ENCODE measurements at regions not wholly inside any gene's neighbourhood (a gene's known extent, or its start where the extent isn't known, plus 50 kb on each side); places are given as distances from the start of the nearest gene placed in this dataset.

DNA sequence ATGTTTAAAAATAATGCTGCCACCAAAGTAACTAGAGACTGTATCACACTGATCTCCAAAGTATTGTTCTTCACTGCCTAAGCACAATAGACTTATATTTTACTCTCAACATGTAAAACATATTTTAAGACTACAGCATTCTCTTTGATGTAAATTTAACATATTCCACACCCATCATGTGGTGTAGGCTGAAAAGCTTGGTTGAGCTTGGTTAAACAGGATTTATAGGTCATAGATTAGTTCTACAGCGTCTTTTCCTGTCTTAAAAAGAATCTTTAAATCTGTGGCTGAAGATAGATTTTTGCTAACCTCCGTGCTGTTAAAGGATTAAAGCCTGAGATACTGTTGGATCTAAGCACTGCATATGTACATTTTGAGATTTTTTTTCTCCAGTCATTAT lies 379.9 kb downstream of the SH2D1A start:
- BruUV-seq (replicated peaks): no TSS peak
- H3K27ac ChIP-seq (ENCODE audit: low read depth, low read length): no peak overlapping the region
- no peaks in the 10 kb centered on the region for H3K9me3 ChIP-seq (ENCODE audit: control insufficient read depth in 1 of 2, insufficient read depth in 1 of 2, low read depth in 1 of 2, low read length in 2 of 2)
- POLR2A ChIA-PET: no interaction called here
- H3K4me3 ChIP-seq (replicated peaks in 1 of 2; ENCODE audit: low read depth in 1 of 2, low read length in 2 of 2): no peak overlapping the region
- RAD21 ChIA-PET (ENCODE audit: low non-redundant PET in 1 of 2, low total read pairs in 2 of 2, uncharacterized antibody in 2 of 2, unreplicated experiment in 2 of 2): no interaction called here
- H3K9me2 ChIP-seq (ENCODE audit: insufficient read depth): no peaks in the 10 kb centered on the region
- ATAC-seq (no peak), DNase-seq (ENCODE audit: low read depth, low spot score) (no peak)
- H3K36me3 ChIP-seq (ENCODE audit: control insufficient read depth in 1 of 2, insufficient read depth in 2 of 2, low read length in 2 of 2): no peaks in the 10 kb centered on the region
- no peak overlapping the region for H3K9ac ChIP-seq (ENCODE audit: low read length)
- no peaks in the 10 kb centered on the region for H3K79me2 ChIP-seq (ENCODE audit: insufficient read depth, low read length)
- TF ChIP-seq CEBPB (IDR thresholded peaks at IDR 0.05; ENCODE audit: low read depth) (no peak), YY1 (IDR thresholded peaks at IDR 0.05; ENCODE audit: extremely low read depth, insufficient replicate concordance, low read depth, low read length) (no peak), JUND (IDR thresholded peaks at IDR 0.05) (no peak), ZFX (IDR thresholded peaks at IDR 0.05) (no peak), EZH2phosphoT487 (IDR thresholded peaks at IDR 0.05; ENCODE audit: borderline replicate concordance) (no peak), SRF (IDR thresholded peaks at IDR 0.05; ENCODE audit: low read depth) (no peak)
- TF ChIP-seq, protein P1, sequence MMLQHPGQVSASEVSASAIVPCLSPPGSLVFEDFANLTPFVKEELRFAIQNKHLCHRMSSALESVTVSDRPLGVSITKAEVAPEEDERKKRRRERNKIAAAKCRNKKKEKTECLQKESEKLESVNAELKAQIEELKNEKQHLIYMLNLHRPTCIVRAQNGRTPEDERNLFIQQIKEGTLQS (IDR thresholded peaks at IDR 0.05): no peak
- no peaks in the 10 kb centered on the region for H3K27me3 ChIP-seq (ENCODE audit: insufficient read depth, low read length)
- intact Hi-C loops (cut with micrococcal nuclease): no loop called here
- H4K20me1 ChIP-seq (ENCODE audit: insufficient read depth): no peaks in the 10 kb centered on the region
- H3K4me2 ChIP-seq (ENCODE audit: low read length): no peak overlapping the region
- no peaks in the 10 kb centered on the region for H3K4me1 ChIP-seq (ENCODE audit: control insufficient read depth in 1 of 2, insufficient read depth in 2 of 2, low read length in 2 of 2)
- no peak overlapping the region for H2AFZ ChIP-seq (ENCODE audit: low read depth, low read length, poor library complexity, severe bottlenecking)
- CTCF ChIA-PET: no interaction called here

DNA sequence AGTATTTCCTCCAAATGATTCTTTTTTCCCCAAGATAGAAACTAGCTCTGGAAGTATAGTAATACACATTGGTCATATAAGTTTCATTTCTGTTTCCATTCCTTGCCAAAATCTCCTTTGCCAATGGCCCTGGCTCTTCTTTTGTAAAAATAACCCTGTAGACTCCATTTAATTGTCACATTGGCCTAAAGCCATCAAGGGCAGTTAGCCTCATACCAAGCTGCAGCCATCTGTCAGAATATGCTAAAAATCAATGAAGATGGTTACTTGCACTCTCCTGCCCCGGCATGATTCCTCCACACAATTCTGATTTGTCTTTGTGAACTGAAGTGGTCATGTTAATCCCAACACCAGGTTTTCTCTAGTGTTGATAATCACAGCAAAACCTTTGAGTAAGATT lies 380.5 kb downstream of the SH2D1A start:
- no peaks in the 10 kb centered on the region for H3K9me2 ChIP-seq (ENCODE audit: insufficient read depth)
- H3K4me1 ChIP-seq (ENCODE audit: control insufficient read depth in 1 of 2, insufficient read depth in 2 of 2, low read length in 2 of 2): no peaks in the 10 kb centered on the region
- no peak overlapping the region for H3K4me3 ChIP-seq (replicated peaks in 1 of 2; ENCODE audit: low read depth in 1 of 2, low read length in 2 of 2)
- H3K36me3 ChIP-seq (ENCODE audit: control insufficient read depth in 1 of 2, insufficient read depth in 2 of 2, low read length in 2 of 2): no peaks in the 10 kb centered on the region
- no peaks in the 10 kb centered on the region for H3K27me3 ChIP-seq (ENCODE audit: insufficient read depth, low read length)
- H4K20me1 ChIP-seq (ENCODE audit: insufficient read depth): no peaks in the 10 kb centered on the region
- no peak overlapping the region for H3K9ac ChIP-seq (ENCODE audit: low read length)
- POLR2A ChIA-PET: no interaction called here
- RAD21 ChIA-PET (ENCODE audit: low non-redundant PET in 1 of 2, low total read pairs in 2 of 2, uncharacterized antibody in 2 of 2, unreplicated experiment in 2 of 2): no interaction called here
- CTCF ChIA-PET: no interaction called here
- H2AFZ ChIP-seq (ENCODE audit: low read depth, low read length, poor library complexity, severe bottlenecking): no peak overlapping the region
- no peak for DNase-seq (ENCODE audit: low read depth, low spot score)
- no peak for ATAC-seq
- TF ChIP-seq POLR2A (IDR thresholded peaks at IDR 0.05; ENCODE audit: borderline replicate concordance, extremely low read depth, insufficient read depth, insufficient read length) (no peak), SIN3A (IDR thresholded peaks at IDR 0.05; ENCODE audit: low read depth) (no peak), ELF1 (IDR thresholded peaks at IDR 0.05; ENCODE audit: borderline replicate concordance, low read depth) (no peak), JUND (IDR thresholded peaks at IDR 0.05) (no peak), YY1 (IDR thresholded peaks at IDR 0.05; ENCODE audit: extremely low read depth, insufficient replicate concordance, low read depth, low read length) (no peak), SRF (IDR thresholded peaks at IDR 0.05; ENCODE audit: low read depth) (no peak), SP1 (IDR thresholded peaks at IDR 0.05; ENCODE audit: low read depth) (no peak), CEBPB (IDR thresholded peaks at IDR 0.05; ENCODE audit: low read depth) (no peak), CBX3 (IDR thresholded peaks at IDR 0.05; ENCODE audit: low read depth) (no peak), ZNF274 (IDR thresholded peaks at IDR 0.05; ENCODE audit: low read depth, low read length) (no peak), FOSL1 (IDR thresholded peaks at IDR 0.05; ENCODE audit: low read depth) (no peak), EGR1 (IDR thresholded peaks at IDR 0.05; ENCODE audit: low read depth) (no peak)
- TF ChIP-seq, protein P2, sequence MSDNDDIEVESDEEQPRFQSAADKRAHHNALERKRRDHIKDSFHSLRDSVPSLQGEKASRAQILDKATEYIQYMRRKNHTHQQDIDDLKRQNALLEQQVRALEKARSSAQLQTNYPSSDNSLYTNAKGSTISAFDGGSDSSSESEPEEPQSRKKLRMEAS (IDR thresholded peaks at IDR 0.05): no peak
- TF ChIP-seq, protein P3, sequence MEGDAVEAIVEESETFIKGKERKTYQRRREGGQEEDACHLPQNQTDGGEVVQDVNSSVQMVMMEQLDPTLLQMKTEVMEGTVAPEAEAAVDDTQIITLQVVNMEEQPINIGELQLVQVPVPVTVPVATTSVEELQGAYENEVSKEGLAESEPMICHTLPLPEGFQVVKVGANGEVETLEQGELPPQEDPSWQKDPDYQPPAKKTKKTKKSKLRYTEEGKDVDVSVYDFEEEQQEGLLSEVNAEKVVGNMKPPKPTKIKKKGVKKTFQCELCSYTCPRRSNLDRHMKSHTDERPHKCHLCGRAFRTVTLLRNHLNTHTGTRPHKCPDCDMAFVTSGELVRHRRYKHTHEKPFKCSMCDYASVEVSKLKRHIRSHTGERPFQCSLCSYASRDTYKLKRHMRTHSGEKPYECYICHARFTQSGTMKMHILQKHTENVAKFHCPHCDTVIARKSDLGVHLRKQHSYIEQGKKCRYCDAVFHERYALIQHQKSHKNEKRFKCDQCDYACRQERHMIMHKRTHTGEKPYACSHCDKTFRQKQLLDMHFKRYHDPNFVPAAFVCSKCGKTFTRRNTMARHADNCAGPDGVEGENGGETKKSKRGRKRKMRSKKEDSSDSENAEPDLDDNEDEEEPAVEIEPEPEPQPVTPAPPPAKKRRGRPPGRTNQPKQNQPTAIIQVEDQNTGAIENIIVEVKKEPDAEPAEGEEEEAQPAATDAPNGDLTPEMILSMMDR (IDR thresholded peaks at IDR 0.05 in 2 of 3, conservative IDR thresholded peaks at IDR 0.05 in 1 of 3; ENCODE audit: borderline replicate concordance in 1 of 3, insufficient read depth in 1 of 3, low read depth in 2 of 3, low read length in 2 of 3): no peak
- no peak overlapping the region for H3K27ac ChIP-seq (ENCODE audit: low read depth, low read length)
- BruUV-seq (replicated peaks): no TSS peak
- intact Hi-C loops (cut with micrococcal nuclease): no loop called here
- no peaks in the 10 kb centered on the region for H3K79me2 ChIP-seq (ENCODE audit: insufficient read depth, low read length)
- no peaks in the 10 kb centered on the region for H3K9me3 ChIP-seq (ENCODE audit: control insufficient read depth in 1 of 2, insufficient read depth in 1 of 2, low read depth in 1 of 2, low read length in 2 of 2)
- H3K4me2 ChIP-seq (ENCODE audit: low read length): no peak overlapping the region

All from HCT116 (cell line).